Cardiac muscle cell (in vitro differentiated cells and primary cell): ENCODE measurements at regions not wholly inside any gene's neighbourhood (a gene's known extent, or its start where the extent isn't known, plus 50 kb on each side); places are given as distances from the start of the nearest gene placed in this dataset.
"Not testable (repeated sequence)": the region's sequence is repeated elsewhere in the genome, so short reads cannot be mapped to it uniquely, and the experiment has no call there.

Source experiments
- DNase-seq, 2 donors: peaks; one replicate each; pipeline versions ENCODE4 v3.0.0 to v3.0.0-alpha.2; 2010 to 2017; ENCODE audit warnings: low read depth in 1 of 2, low spot score in 1 of 2
- H3K27ac ChIP-seq: fragments of 200-600 bp; sonication (generic); 2 replicates; pipeline ENCODE4 v1.5.1; 2016
- H3K27me3 ChIP-seq: fragments of 200-600 bp; sonication (generic); 2 replicates; pipeline ENCODE4 v1.6.0; 2016; ENCODE audit warnings: control low read depth
- H3K36me3 ChIP-seq: fragments of 200-600 bp; sonication (generic); 2 replicates; pipeline ENCODE4 v1.5.1; 2016; ENCODE audit warnings: control low read depth
- H3K4me1 ChIP-seq: fragments of 200-600 bp; sonication (generic); 2 replicates; pipeline ENCODE4 v1.8.1; 2017; ENCODE audit warnings: low read depth, mild to moderate bottlenecking, mixed run types
- H3K4me3 ChIP-seq: fragments of 200-600 bp; sonication (generic); 2 replicates; pipeline ENCODE4 v1.5.1; 2016; ENCODE audit warnings: mild to moderate bottlenecking
- H3K9me3 ChIP-seq: fragments of 200-600 bp; sonication (generic); 2 replicates; pipeline ENCODE4 v1.5.1; 2017; ENCODE audit warnings: low read depth, mild to moderate bottlenecking, control low read depth
- CTCF ChIP-seq: IDR thresholded peaks from 2 replicates; pipeline ENCODE4 v1.5.1; 2012; ENCODE audit warnings: low read depth, mild to moderate bottlenecking, low read length

- DNase-seq, result no peak
- H3K36me3 ChIP-seq, result no peaks in the 10 kb centered on the region
- no peaks in the 10 kb centered on the region for H3K9me3 ChIP-seq
- no peaks in the 10 kb centered on the region for H3K27me3 ChIP-seq
- H3K4me1 ChIP-seq, result no peaks in the 10 kb centered on the region
- no peak overlapping the region for H3K4me3 ChIP-seq
- TF ChIP-seq CTCF, result no peak
- no peak overlapping the region for H3K27ac ChIP-seq
These were observed 160.3 kb downstream of the CXXC4 start for GRCh38 chr4:104334410-104334809.

DNA sequence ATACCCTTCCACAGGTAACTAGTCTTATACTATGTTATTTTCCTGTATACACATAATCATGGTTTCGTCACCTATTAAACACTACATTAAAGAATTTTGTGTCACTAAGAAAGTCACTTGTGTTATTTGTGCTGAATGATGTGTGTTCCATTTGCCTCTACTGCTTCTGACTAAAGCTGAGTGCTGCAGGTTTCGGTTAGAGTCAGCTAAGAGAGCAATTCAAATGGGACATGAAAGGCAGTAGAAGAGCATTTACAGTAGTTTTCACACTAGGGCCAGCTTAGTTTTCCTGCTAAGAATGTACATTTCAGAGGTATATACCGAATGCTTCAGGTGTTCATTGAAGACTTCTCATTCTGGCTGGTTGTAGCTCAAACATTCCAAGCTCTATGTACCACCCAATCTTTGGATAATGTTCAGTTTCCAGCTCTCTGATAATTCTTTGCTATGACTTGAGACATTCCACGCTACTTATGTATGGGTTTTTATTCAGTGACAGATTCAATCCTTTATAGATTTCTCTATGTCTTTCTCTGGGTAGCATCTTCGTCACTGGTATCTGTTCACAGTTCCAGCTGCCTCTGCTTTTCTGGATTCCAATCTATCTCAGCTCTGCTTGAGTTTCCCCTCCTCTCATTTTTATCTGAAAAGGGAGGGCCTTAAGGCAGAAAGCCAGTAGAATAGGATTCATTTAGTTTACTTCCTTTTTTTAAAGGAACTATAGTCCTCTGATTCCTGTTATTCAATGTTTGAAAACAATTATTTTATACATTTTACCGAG, 164.4 kb downstream of the CXXC4 start:
- no peaks in the 10 kb centered on the region for H3K4me1 ChIP-seq
- no peak for DNase-seq
- H3K4me3 ChIP-seq, result no peak overlapping the region
- no peaks in the 10 kb centered on the region for H3K27me3 ChIP-seq
- H3K36me3 ChIP-seq, result no peaks in the 10 kb centered on the region
- no peak overlapping the region for H3K27ac ChIP-seq
- TF ChIP-seq CTCF, result no peak
- no peaks in the 10 kb centered on the region for H3K9me3 ChIP-seq

DNA sequence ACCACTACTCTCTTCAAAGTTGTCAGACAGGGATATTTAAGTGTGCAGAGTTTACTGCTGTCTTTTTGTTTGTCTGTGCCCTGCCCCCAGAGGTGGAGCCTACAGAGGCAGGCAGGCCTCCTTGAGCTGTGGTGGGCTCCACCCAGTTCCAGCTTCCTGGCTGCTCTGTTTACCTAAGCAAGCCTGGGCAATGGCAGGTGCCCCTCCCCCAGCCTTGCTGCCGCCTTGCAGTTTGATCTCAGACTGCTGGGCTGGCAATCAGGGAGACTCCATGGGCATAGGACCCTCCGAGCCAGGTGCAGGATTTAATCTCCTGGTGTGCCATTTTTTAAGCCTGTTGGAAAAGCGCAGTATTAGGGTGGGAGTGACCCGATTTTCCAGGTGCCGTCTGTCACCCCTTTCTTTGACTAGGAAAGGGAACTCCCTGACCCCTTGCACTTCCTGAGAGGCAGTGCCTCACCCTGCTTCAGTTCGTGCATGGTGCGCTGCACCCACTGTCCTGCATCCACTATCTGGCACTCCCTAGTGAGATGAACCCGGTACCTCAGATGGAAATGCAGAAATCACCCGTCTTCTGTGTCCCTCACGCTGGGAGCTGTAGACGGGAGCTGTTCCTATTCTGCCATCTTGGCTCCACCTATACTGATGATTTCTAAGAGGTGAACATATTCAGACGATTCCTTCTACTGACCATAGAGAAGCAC, 167.6 kb downstream of the CXXC4 start:
- H3K4me1 ChIP-seq, H3K4me3 ChIP-seq, H3K27ac ChIP-seq, H3K36me3 ChIP-seq, H3K27me3 ChIP-seq, H3K9me3 ChIP-seq, DNase-seq: not testable (repeated sequence)

DNA sequence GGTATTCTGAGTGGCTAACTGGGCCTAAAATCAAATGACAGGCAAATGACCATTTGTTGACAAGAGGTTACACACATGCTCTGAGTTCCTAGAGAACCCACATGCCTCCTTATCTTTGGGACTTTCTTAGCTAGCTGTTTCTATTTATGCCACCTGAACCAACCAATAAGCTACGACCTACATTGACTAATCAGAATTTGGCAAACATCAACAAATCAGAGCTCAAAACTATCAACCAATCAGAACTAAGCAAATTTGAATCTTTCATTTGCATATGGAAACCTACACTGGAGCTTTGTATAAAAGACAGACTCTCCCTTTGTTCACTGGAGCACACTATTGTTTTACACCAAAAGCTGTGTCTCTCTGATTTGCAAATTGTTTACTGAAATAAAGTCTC, 192.0 kb downstream of the CXXC4 start:
- no peaks in the 10 kb centered on the region for H3K36me3 ChIP-seq
- no peaks in the 10 kb centered on the region for H3K27me3 ChIP-seq
- no peaks in the 10 kb centered on the region for H3K4me1 ChIP-seq
- TF ChIP-seq CTCF, result no peak
- DNase-seq, result peak in 1 of 2 donors; percentile 8
- no peaks in the 10 kb centered on the region for H3K9me3 ChIP-seq
- no peak overlapping the region for H3K27ac ChIP-seq
- no peak overlapping the region for H3K4me3 ChIP-seq

- DNase-seq, result no peak
- no peaks in the 10 kb centered on the region for H3K36me3 ChIP-seq
- H3K27me3 ChIP-seq, result no peaks in the 10 kb centered on the region
- no peaks in the 10 kb centered on the region for H3K4me1 ChIP-seq
- TF ChIP-seq CTCF, result no peak
- H3K27ac ChIP-seq, result no peak overlapping the region
- H3K9me3 ChIP-seq, result no peaks in the 10 kb centered on the region
- no peak overlapping the region for H3K4me3 ChIP-seq
These were observed 199.9 kb downstream of the CXXC4 start for GRCh38 chr4:104294811-104295210.

GRCh38 chr4:104286867-104287266, 207.8 kb downstream of the CXXC4 start:
- no peak overlapping the region for H3K4me3 ChIP-seq
- H3K36me3 ChIP-seq, result no peaks in the 10 kb centered on the region
- DNase-seq, result no peak
- H3K4me1 ChIP-seq, result no peaks in the 10 kb centered on the region
- H3K9me3 ChIP-seq, result no peaks in the 10 kb centered on the region
- H3K27ac ChIP-seq, result no peak overlapping the region
- H3K27me3 ChIP-seq, result no peaks in the 10 kb centered on the region
- no peak for TF ChIP-seq CTCF
